H9 (cell line): ENCODE measurements at regions not wholly inside any gene's neighbourhood (a gene's known extent, or its start where the extent isn't known, plus 50 kb on each side); places are given as distances from the start of the nearest gene placed in this dataset.

Experiments
- DNase-seq: peaks from one replicate; pipeline ENCODE4 v3.0.0-alpha.2; 2017
- H2AFZ ChIP-seq: one replicate; pipeline ENCODE4 v1.6.1; 2013; ENCODE audit warnings: mild to moderate bottlenecking, low read length, control low read depth, moderate library complexity
- H2AK5ac ChIP-seq: 2 replicates; pipeline ENCODE4 v1.6.1; 2013; ENCODE audit warnings: low read length, control low read depth, mixed read lengths; ENCODE audit not compliant: insufficient read length
- H2BK120ac ChIP-seq: one replicate; pipeline ENCODE4 v1.6.1; 2013; ENCODE audit warnings: low read depth, mild to moderate bottlenecking, low read length, control low read depth, inconsistent platforms; ENCODE audit not compliant: poor library complexity, severe bottlenecking
- H2BK12ac ChIP-seq: 2 replicates; pipeline ENCODE4 v1.6.1; 2013; ENCODE audit warnings: low read length, control low read depth, mixed read lengths, low read depth; ENCODE audit not compliant: insufficient read length
- H2BK15ac ChIP-seq: 2 replicates; pipeline ENCODE4 v1.6.1; 2013; ENCODE audit warnings: low read depth, low read length, control low read depth
- H2BK20ac ChIP-seq: one replicate; pipeline ENCODE4 v1.6.1; 2013; ENCODE audit warnings: low read depth, mild to moderate bottlenecking, low read length, control low read depth, inconsistent platforms; ENCODE audit not compliant: poor library complexity, severe bottlenecking
- H2BK5ac ChIP-seq: 2 replicates; pipeline ENCODE4 v1.6.1; 2013; ENCODE audit warnings: low read length, control low read depth, mixed read lengths; ENCODE audit not compliant: insufficient read length
- H3K14ac ChIP-seq: 2 replicates; pipeline ENCODE4 v1.6.1; 2013; ENCODE audit warnings: low read length, control low read depth; ENCODE audit not compliant: insufficient read depth
- H3K18ac ChIP-seq: 2 replicates; pipeline ENCODE4 v1.6.1; 2013; ENCODE audit warnings: low read depth, mild to moderate bottlenecking, mixed read lengths, low read length, control low read depth; ENCODE audit not compliant: insufficient read length
- H3K23ac ChIP-seq: 2 replicates; pipeline ENCODE4 v1.6.1; 2013; ENCODE audit warnings: low read length, control low read depth, mixed read lengths, low read depth; ENCODE audit not compliant: insufficient read length
- H3K23me2 ChIP-seq: 2 replicates; pipeline ENCODE4 v1.6.1; 2013; ENCODE audit warnings: low read depth, mild to moderate bottlenecking, mixed read lengths, low read length, control low read depth; ENCODE audit not compliant: insufficient read length, poor library complexity, severe bottlenecking
- H3K27ac ChIP-seq: 2 replicates; pipeline ENCODE4 v1.5.1; 2013; ENCODE audit warnings: low read length, control low read depth, mixed read lengths, low read depth; ENCODE audit not compliant: insufficient read length
- H3K27me3 ChIP-seq: 2 replicates; pipeline ENCODE4 v1.6.1; 2013; ENCODE audit warnings: low read length, control low read depth, inconsistent platforms; ENCODE audit not compliant: insufficient read depth
- H3K4ac ChIP-seq: 2 replicates; pipeline ENCODE4 v1.6.1; 2013; ENCODE audit warnings: low read depth, mild to moderate bottlenecking, control low read depth, inconsistent platforms, low read length, moderate library complexity
- H3K4me1 ChIP-seq: 2 replicates; pipeline ENCODE4 v1.6.1; 2013; ENCODE audit warnings: low read length, control low read depth, inconsistent platforms; ENCODE audit not compliant: insufficient read depth
- H3K4me2 ChIP-seq: 2 replicates; pipeline ENCODE4 v1.6.1; 2013; ENCODE audit warnings: low read length, control low read depth, mixed read lengths; ENCODE audit not compliant: insufficient read length, insufficient read depth
- H3K56ac ChIP-seq: 2 replicates; pipeline ENCODE4 v1.6.1; 2013; ENCODE audit warnings: low read depth, mild to moderate bottlenecking, mixed read lengths, low read length, control low read depth; ENCODE audit not compliant: insufficient read length
- H3K79me1 ChIP-seq: 2 replicates; pipeline ENCODE4 v1.6.1; 2013; ENCODE audit warnings: low read depth, mild to moderate bottlenecking, moderate library complexity, low read length, control low read depth, inconsistent platforms; ENCODE audit not compliant: insufficient read depth, poor library complexity, severe bottlenecking
- H3K79me2 ChIP-seq: 2 replicates; pipeline ENCODE4 v1.6.1; 2013; ENCODE audit warnings: low read length, control low read depth, inconsistent platforms; ENCODE audit not compliant: insufficient read depth
- H3K9ac ChIP-seq: 2 replicates; pipeline ENCODE4 v1.6.1; 2013; ENCODE audit warnings: low read length, control low read depth, mixed read lengths; ENCODE audit not compliant: insufficient read length; ENCODE audit errors: extremely low read depth
- H3K9me3 ChIP-seq: one replicate; pipeline ENCODE4 v1.6.1; 2013; ENCODE audit warnings: low read depth, low read length, inconsistent platforms; ENCODE audit not compliant: control insufficient read depth
- H3T11ph ChIP-seq: one replicate; pipeline ENCODE4 v1.6.1; 2013; ENCODE audit warnings: mild to moderate bottlenecking, low read length, control low read depth, inconsistent platforms
- H4K20me1 ChIP-seq: one replicate; pipeline ENCODE4 v1.6.1; 2013; ENCODE audit not compliant: control insufficient read depth, insufficient read length, insufficient read depth
- H4K5ac ChIP-seq: 2 replicates; pipeline ENCODE4 v1.6.1; 2013; ENCODE audit warnings: low read depth, mild to moderate bottlenecking, mixed read lengths, low read length, control low read depth; ENCODE audit not compliant: insufficient read length
- H4K8ac ChIP-seq: replicated peaks from 2 replicates; pipeline ENCODE4 v1.6.1; 2013; ENCODE audit warnings: low read length, control low read depth, mixed read lengths, low read depth; ENCODE audit not compliant: insufficient read length
- H4K91ac ChIP-seq: 2 replicates; pipeline ENCODE4 v1.6.1; 2013; ENCODE audit warnings: low read depth, mild to moderate bottlenecking, moderate library complexity, mixed read lengths, low read length, control low read depth; ENCODE audit not compliant: insufficient read length
- H3K27ac Mint-ChIP-seq, 3 experiments: 2 replicates in 2 of 3; 3 replicates in 1 of 3; pipeline ENCODE4 v1.8.0; 2020 to 2021; ENCODE audit warnings: mixed read lengths in 3 of 3, mild to moderate bottlenecking in 1 of 3, moderate library complexity in 1 of 3
- H3K27me3 Mint-ChIP-seq: 2 replicates; pipeline ENCODE4 v1.8.0; 2021; ENCODE audit warnings: low read depth, mild to moderate bottlenecking, moderate library complexity, mixed read lengths
- H3K36me3 Mint-ChIP-seq, 3 experiments: 2 replicates in 2 of 3; 3 replicates in 1 of 3; pipeline ENCODE4 v1.8.0; 2020 to 2021; ENCODE audit warnings: low read depth in 3 of 3, mixed read lengths in 3 of 3; ENCODE audit not compliant: insufficient read depth in 1 of 3
- H3K4me1 Mint-ChIP-seq, 2 experiments: 2 replicates each; pipeline ENCODE4 v1.8.0; 2020; ENCODE audit warnings: mixed read lengths in 2 of 2
- H3K4me3 Mint-ChIP-seq, 2 experiments: 2 replicates in 1 of 2; 3 replicates in 1 of 2; pipeline ENCODE4 v1.8.0; 2020 to 2021; ENCODE audit warnings: mild to moderate bottlenecking in 2 of 2, mixed read lengths in 2 of 2, moderate library complexity in 1 of 2
- H3K9me3 Mint-ChIP-seq, 2 experiments: 2 replicates in 1 of 2; 3 replicates in 1 of 2; pipeline ENCODE4 v1.8.0; 2020; ENCODE audit warnings: mild to moderate bottlenecking in 2 of 2, mixed read lengths in 2 of 2, moderate library complexity in 1 of 2
- WGBS: extraction: QIAGEN DNeasy Blood & Tissue Kit; methylation state at CpG from one replicate; pipeline ENCODE4 v1.1.7; 2013; ENCODE audit warnings: missing lambda C conversion rate, low lambda C conversion rate, mixed read lengths; ENCODE audit not compliant: insufficient read length; ENCODE audit errors: extremely low coverage; 5-methylcytosine and 5-hydroxymethylcytosine counted together
- TF ChIP-seq, protein P1 (sequence below): fragments of 200-600 bp; sonication (generic); conservative IDR thresholded peaks from 3 replicates; pipeline ENCODE4 v1.8.0; 2021; ENCODE audit warnings: antibody characterized with exemption, mild to moderate bottlenecking

DNA sequence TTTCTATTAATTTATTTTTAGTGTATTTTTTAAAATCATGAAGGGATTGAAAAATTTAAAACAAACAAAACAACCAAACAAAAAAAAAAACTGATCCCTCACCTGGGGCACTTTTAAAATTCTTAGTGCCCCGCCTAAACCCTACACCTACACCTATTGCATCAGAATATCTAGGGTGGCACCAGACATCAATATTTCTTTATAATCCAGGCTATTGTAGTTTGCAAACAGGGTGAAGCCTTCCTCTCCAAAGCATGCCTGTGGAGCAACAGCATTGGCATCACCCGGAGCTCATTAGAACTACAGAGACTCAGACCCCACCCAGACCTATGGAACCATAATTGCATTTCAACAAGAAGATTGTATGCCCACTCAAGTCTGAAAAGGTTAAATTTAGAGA, 54.9 kb upstream of the ACP3 start:
- Mint-ChIP-seq H3K36me3 (no peaks in the 10 kb centered on the region; a peak in 2 of 7 replicates), H3K27ac (no peak overlapping the region), H3K9me3 (peaks cover 1 to 3% of the 10 kb centered on the region in 2 experiments; a peak in 2 of 5 replicates), H3K4me1 (peaks cover 12% of the 10 kb centered on the region in 2 experiments), H3K27me3 (no peaks in the 10 kb centered on the region), H3K4me3 (no peak overlapping the region)
- Histone ChIP-seq H3K56ac (no peak overlapping the region), H3K79me1 (no peaks in the 10 kb centered on the region), H2AFZ (no peak overlapping the region), H3K9ac (no peak overlapping the region), H3K14ac (no peak overlapping the region), H3K4ac (no peak overlapping the region), H2BK120ac (no peak overlapping the region), H3K27me3 (no peaks in the 10 kb centered on the region), H3T11ph (no peak overlapping the region), H4K5ac (no peak overlapping the region), H3K23ac (no peak overlapping the region), H4K8ac (no peak overlapping the region), H3K27ac (no peak overlapping the region), H3K18ac (no peak overlapping the region), H2AK5ac (no peak overlapping the region), H2BK15ac (no peak overlapping the region), H3K79me2 (no peaks in the 10 kb centered on the region), H2BK12ac (no peak overlapping the region), H2BK20ac (no peak overlapping the region), H3K9me3 (no peaks in the 10 kb centered on the region), H3K23me2 (no peaks in the 10 kb centered on the region), H3K4me2 (no peak overlapping the region), H4K91ac (no peak overlapping the region), H2BK5ac (no peak overlapping the region), H3K4me1 (no peaks in the 10 kb centered on the region; the same call in 1 of the 2 replicates), H4K20me1 (no peaks in the 10 kb centered on the region)
- TF ChIP-seq, protein P1, sequence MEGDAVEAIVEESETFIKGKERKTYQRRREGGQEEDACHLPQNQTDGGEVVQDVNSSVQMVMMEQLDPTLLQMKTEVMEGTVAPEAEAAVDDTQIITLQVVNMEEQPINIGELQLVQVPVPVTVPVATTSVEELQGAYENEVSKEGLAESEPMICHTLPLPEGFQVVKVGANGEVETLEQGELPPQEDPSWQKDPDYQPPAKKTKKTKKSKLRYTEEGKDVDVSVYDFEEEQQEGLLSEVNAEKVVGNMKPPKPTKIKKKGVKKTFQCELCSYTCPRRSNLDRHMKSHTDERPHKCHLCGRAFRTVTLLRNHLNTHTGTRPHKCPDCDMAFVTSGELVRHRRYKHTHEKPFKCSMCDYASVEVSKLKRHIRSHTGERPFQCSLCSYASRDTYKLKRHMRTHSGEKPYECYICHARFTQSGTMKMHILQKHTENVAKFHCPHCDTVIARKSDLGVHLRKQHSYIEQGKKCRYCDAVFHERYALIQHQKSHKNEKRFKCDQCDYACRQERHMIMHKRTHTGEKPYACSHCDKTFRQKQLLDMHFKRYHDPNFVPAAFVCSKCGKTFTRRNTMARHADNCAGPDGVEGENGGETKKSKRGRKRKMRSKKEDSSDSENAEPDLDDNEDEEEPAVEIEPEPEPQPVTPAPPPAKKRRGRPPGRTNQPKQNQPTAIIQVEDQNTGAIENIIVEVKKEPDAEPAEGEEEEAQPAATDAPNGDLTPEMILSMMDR, result no peak
- WGBS, result no CpG with 5 or more reads among the region's 2 CpGs
- DNase-seq, result no peak
